ENCODE measurements at regions not wholly inside any gene's neighbourhood (a gene's known extent, or its start where the extent isn't known, plus 50 kb on each side); places are given as distances from the start of the nearest gene placed in this dataset.

GRCh38 chr5:23703940-23704855 lies 196.8 kb downstream of the PRDM9 start:
- POLR2A ChIA-PET = no interaction called here
- no peaks in the 10 kb centered on the region for H3K36me3 Mint-ChIP-seq (ENCODE audit: low read depth)
- H3K4me3 Mint-ChIP-seq = no peak overlapping the region
- no peak overlapping the region for H3K27ac Mint-ChIP-seq
- H3K27me3 Mint-ChIP-seq = no peaks in the 10 kb centered on the region
- H3K4me1 Mint-ChIP-seq (ENCODE audit: low read depth) = no peaks in the 10 kb centered on the region
- CTCF ChIA-PET = no interaction called here
- no peak for DNase-seq
- ATAC-seq = no peak
- H3K9me3 Mint-ChIP-seq = peaks cover 7% of the 10 kb centered on the region
- TF ChIP-seq CTCF (IDR thresholded peaks at IDR 0.05) = no peak
- intact Hi-C loops (cut with micrococcal nuclease) = no loop called here

GRCh38 chr5:23717486-23717885 lies 210.1 kb downstream of the PRDM9 start:
- no peak for ATAC-seq

GRCh38 chr5:23718564-23718963 lies 211.2 kb downstream of the PRDM9 start:
- ATAC-seq (no peak), DNase-seq (no peak)
- Mint-ChIP-seq H3K9me3 (peaks cover 17% of the 10 kb centered on the region), H3K4me1 (ENCODE audit: low read depth) (no peaks in the 10 kb centered on the region), H3K27me3 (no peaks in the 10 kb centered on the region), H3K36me3 (ENCODE audit: low read depth) (no peaks in the 10 kb centered on the region), H3K27ac (no peak overlapping the region), H3K4me3 (no peak overlapping the region)
- TF ChIP-seq CTCF (IDR thresholded peaks at IDR 0.05) = no peak
- POLR2A ChIA-PET = no interaction called here
- CTCF ChIA-PET = no interaction called here
- intact Hi-C loops (cut with micrococcal nuclease) = no loop called here

More at GRCh38 chr5:23717486-23717885, 210.1 kb downstream of the PRDM9 start:
- H3K36me3 Mint-ChIP-seq (ENCODE audit: low read depth) = no peaks in the 10 kb centered on the region
- H3K9me3 Mint-ChIP-seq = peaks cover 14% of the 10 kb centered on the region
- intact Hi-C loops (cut with micrococcal nuclease) = no loop called here
- no peak overlapping the region for H3K27ac Mint-ChIP-seq
- POLR2A ChIA-PET = no interaction called here
- no peaks in the 10 kb centered on the region for H3K27me3 Mint-ChIP-seq
- H3K4me1 Mint-ChIP-seq (ENCODE audit: low read depth) = no peaks in the 10 kb centered on the region
- CTCF ChIA-PET = no interaction called here
- no peak for TF ChIP-seq CTCF (IDR thresholded peaks at IDR 0.05)
- no peak for DNase-seq
- H3K4me3 Mint-ChIP-seq = no peak overlapping the region

GRCh38 chr5:23721336-23721735 lies 213.9 kb downstream of the PRDM9 start:
- DNase-seq (no peak), ATAC-seq (no peak)
- H3K4me1 Mint-ChIP-seq (ENCODE audit: low read depth) = no peaks in the 10 kb centered on the region
- ChIA-PET CTCF (no interaction called here), POLR2A (no interaction called here)
- no peak overlapping the region for H3K27ac Mint-ChIP-seq
- no peaks in the 10 kb centered on the region for H3K36me3 Mint-ChIP-seq (ENCODE audit: low read depth)
- H3K9me3 Mint-ChIP-seq = peaks cover 13% of the 10 kb centered on the region
- H3K27me3 Mint-ChIP-seq = no peaks in the 10 kb centered on the region
- intact Hi-C loops (cut with micrococcal nuclease) = no loop called here
- no peak for TF ChIP-seq CTCF (IDR thresholded peaks at IDR 0.05)
- H3K4me3 Mint-ChIP-seq = no peak overlapping the region

- ChIA-PET CTCF (no interaction called here), POLR2A (no interaction called here)
- Mint-ChIP-seq H3K4me3 (no peak overlapping the region), H3K27me3 (no peaks in the 10 kb centered on the region), H3K9me3 (peaks cover 9% of the 10 kb centered on the region), H3K36me3 (ENCODE audit: low read depth) (no peaks in the 10 kb centered on the region), H3K4me1 (ENCODE audit: low read depth) (no peaks in the 10 kb centered on the region), H3K27ac (no peak overlapping the region)
- intact Hi-C loops (cut with micrococcal nuclease) = no loop called here
- no peak for TF ChIP-seq CTCF (IDR thresholded peaks at IDR 0.05)
- DNase-seq = no peak
- ATAC-seq = no peak
These were observed 219.9 kb downstream of the PRDM9 start for GRCh38 chr5:23727271-23727670.
